H1 (cell line): ENCODE measurements at regions not wholly inside any gene's neighbourhood (a gene's known extent, or its start where the extent isn't known, plus 50 kb on each side); places are given as distances from the start of the nearest gene placed in this dataset.

ENCODE experiments used
- CREB1 ChIP-seq: IDR thresholded peaks from 2 replicates; pipeline ENCODE4 v1.6.1; 2012; ENCODE audit warnings: inconsistent platforms
- CTCF ChIP-seq, 3 experiments: IDR thresholded peaks; 1 replicate in 2 of 3; 2 replicates in 1 of 3; pipeline versions ENCODE4 v1.5.1 to v1.6.1; 2011; ENCODE audit warnings: low read length in 3 of 3, mild to moderate bottlenecking in 3 of 3, inconsistent platforms in 2 of 3, low read depth in 1 of 3, moderate library complexity in 1 of 3; ENCODE audit not compliant: insufficient read depth in 1 of 3; ENCODE audit errors: control extremely low read depth in 1 of 3
- JUN ChIP-seq: IDR thresholded peaks from 2 replicates; pipeline ENCODE4 v1.6.1; 2011; ENCODE audit warnings: low read depth, mild to moderate bottlenecking, improper control_type of control experiment, low read length
- JUND ChIP-seq: IDR thresholded peaks from 2 replicates; pipeline ENCODE4 v1.6.1; 2011; ENCODE audit warnings: mild to moderate bottlenecking, improper control_type of control experiment, low read length
- MAFK ChIP-seq: IDR thresholded peaks from 2 replicates; pipeline ENCODE4 v1.6.1; 2012; ENCODE audit warnings: low read depth, mild to moderate bottlenecking, improper control_type of control experiment, low read length
- POLR2A ChIP-seq, 2 experiments: IDR thresholded peaks; 1 replicate in 1 of 2; 2 replicates in 1 of 2; pipeline ENCODE4 v1.6.1; 2011; ENCODE audit warnings: low read depth in 2 of 2, low read length in 2 of 2, mild to moderate bottlenecking in 2 of 2; ENCODE audit errors: control extremely low read depth in 1 of 2
- SUZ12 ChIP-seq: fragments of 200-600 bp; sonication (generic); IDR thresholded peaks from 2 replicates; pipeline ENCODE4 v1.6.1; 2012; ENCODE audit warnings: mild to moderate bottlenecking, inconsistent platforms, low read length, moderate library complexity, mixed read lengths
- USF2 ChIP-seq: IDR thresholded peaks from 2 replicates; pipeline ENCODE4 v1.6.1; 2011; ENCODE audit warnings: low read length, improper control_type of control experiment
- ZNF274 ChIP-seq: IDR thresholded peaks from 2 replicates; pipeline ENCODE4 v1.7.0; 2012; ENCODE audit warnings: low read length, borderline replicate concordance; ENCODE audit errors: extremely low read depth

- no peak for TF ChIP-seq JUN
- TF ChIP-seq CTCF (IDR thresholded peaks at IDR 0.05; ENCODE audit: control extremely low read depth in 1 of 3, insufficient read depth in 1 of 3, low read depth in 1 of 3, low read length in 3 of 3) = no peak
- no peak for TF ChIP-seq JUND
- TF ChIP-seq USF2 = no peak
- TF ChIP-seq CREB1 = no peak
- TF ChIP-seq ZNF274 = no peak
- TF ChIP-seq SUZ12 = no peak
- TF ChIP-seq POLR2A (IDR thresholded peaks at IDR 0.05; ENCODE audit: control extremely low read depth in 1 of 2, low read depth in 2 of 2, low read length in 2 of 2) = no peak
- no peak for TF ChIP-seq MAFK
These were observed 366.8 kb downstream of the RPS6KC1 start for GRCh38 chr1:213417846-213418245.
